GM21360 (cell line): ENCODE measurements at regions not wholly inside any gene's neighbourhood (a gene's known extent, or its start where the extent isn't known, plus 50 kb on each side); places are given as distances from the start of the nearest gene placed in this dataset.
"Not testable (repeated sequence)": the region's sequence is repeated elsewhere in the genome, so short reads cannot be mapped to it uniquely, and the experiment has no call there.

Experiments
- ATAC-seq: cut with Tn5 transposase; IDR thresholded peaks from one replicate; pipeline ENCODE4 v1.9.1; 2021; ENCODE audit warnings: mild to moderate bottlenecking, moderate library complexity; ENCODE audit not compliant: unreplicated experiment

DNA sequence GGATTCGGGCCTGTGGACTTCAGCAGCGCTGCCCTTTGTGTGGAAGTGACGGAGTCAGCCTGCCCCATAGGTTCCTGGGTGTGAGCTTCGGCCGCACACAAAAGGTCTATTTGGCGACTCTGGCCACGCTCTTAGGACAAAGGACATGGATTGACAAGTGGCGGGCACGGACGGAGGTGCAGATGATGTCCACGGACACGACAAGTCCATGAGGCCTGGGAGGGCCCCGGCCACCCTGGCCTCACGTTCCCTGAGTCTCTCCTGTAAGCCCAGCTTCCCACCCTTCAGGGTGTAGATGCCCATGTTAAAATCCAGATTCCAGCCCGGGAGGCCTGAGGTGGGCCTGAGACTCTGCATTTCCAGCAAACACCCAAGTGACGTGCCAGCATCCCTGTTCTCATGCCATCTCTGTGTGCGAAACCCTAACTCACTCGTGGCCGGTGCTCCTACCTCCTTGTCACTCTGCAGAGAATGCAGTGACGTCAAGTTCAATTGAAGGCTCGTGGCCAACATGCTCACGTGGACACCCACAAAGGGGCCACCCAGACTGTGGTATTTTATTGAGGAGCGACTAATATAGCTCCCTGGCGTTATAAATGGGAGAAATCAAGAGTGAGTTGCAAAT, 111.7 kb downstream of the RTP5 start:
- no peak for ATAC-seq

DNA sequence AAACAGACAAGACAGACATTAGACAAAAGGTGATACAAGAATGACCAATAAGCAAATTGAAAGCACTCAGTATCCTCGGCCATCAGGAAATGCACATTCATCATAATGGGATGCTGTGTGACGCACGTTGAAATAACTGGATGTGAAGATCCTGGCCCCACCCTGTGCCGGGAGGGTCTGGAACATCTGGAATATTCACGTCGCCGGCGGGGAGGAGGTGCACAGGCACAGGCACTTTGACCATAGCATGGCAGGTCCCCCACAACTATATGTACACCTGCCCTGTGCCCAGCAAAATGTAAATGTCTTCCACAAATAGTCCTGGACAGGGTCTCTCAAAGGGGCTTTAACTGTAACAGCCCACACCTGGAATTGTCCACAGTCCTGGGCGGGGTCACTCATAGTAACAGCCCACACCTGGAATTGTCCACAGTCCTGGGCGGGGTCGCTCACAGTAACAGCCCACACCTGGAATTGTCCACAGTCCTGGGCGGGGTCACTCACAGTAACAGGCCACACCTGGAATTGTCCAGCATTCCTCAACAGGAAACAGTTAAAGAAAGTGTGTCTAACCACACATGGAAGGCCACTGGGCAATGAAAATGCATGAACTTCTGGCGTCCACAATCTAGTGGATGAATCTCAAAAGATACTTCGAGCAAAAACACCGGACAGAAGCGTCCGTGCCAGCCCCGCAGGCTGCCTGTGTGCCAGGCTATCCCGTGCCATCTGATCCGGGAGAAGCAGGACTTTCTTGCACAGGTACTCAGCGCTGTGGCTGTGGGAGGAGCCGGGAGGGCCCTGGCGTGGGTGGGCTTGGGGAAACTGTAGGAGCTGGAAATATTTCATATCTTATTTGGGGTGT, 113.4 kb downstream of the RTP5 start:
- ATAC-seq: no peak

GRCh38 chr2:241983571-241984270, 114.2 kb downstream of the RTP5 start:
- ATAC-seq: no peak

- ATAC-seq: no peak
Measured at GRCh38 chr2:241984271-241984655, 114.7 kb downstream of the RTP5 start.

DNA sequence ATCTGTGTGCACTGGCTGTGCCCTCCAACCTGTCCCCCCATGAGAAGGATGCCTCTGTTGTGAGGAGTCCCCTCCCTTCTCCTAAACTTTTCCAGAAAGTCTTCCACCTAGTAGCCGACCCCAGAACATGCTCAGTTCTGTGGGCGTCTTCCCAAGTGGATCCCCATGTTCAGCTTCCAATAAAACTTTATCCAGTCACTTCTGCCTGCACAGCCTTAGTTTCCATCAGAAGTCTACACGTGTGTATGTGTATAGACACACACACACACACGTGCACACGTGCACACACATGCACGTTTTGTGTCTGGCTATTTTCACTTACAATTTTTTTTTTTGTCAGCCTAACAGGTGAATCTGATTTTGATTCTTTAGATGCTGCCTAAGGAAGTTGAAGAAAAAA, 115.1 kb downstream of the RTP5 start:
- no peak for ATAC-seq

DNA sequence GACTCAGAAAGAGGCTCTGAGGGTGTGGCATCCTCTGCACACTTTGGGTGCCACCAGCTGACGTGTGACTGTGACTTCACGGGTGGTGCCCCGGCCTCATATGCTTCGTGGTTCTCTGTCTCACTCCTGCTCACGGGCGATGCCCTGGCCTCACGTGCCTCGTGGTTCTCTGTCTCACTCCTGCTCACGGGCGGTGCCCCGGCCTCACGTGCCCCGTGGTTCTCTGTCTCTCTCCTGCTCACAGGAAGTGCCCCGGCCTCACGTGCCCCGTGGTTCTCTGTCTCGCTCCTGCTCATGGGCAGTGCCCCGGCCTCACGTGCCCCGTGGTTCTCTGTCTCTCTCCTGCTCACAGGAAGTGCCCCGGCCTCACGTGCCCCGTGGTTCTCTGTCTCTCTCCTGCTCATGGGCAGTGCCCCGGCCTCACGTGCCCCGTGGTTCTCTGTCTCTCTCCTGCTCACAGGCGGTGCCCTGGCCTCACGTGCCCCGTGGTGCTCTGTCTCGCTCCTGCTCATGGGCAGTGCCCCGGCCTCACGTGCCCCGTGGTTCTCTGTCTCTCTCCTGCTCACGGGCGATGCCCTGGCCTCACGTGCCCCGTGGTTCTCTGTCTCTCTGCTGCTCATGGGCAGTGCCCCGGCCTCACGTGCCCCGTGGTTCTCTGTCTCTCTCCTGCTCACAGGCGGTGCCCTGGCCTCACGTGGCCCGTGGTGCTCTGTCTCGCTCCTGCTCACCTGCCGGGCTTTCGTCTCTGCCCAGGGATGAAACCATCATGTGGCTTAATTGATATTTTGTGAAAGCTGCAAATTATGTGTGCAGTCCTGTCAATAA, 115.8 kb downstream of the RTP5 start:
- ATAC-seq: not testable (repeated sequence)

DNA sequence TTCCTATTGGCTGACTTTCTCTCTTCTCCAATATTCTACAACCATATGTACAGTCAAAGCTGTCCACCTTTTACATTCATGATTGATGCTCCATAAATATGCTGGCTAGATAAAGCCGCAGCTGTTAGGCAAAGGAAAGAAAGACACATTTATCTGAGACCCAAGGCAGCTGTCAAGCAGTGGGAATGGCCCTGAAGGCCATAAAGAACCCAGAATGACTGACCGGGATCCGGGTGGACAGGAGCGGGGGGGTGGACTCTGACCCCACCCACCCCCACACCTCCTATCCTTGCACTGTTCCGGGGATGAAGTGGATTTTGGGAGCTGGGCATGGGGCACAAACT, 116.4 kb downstream of the RTP5 start:
- no peak for ATAC-seq

DNA sequence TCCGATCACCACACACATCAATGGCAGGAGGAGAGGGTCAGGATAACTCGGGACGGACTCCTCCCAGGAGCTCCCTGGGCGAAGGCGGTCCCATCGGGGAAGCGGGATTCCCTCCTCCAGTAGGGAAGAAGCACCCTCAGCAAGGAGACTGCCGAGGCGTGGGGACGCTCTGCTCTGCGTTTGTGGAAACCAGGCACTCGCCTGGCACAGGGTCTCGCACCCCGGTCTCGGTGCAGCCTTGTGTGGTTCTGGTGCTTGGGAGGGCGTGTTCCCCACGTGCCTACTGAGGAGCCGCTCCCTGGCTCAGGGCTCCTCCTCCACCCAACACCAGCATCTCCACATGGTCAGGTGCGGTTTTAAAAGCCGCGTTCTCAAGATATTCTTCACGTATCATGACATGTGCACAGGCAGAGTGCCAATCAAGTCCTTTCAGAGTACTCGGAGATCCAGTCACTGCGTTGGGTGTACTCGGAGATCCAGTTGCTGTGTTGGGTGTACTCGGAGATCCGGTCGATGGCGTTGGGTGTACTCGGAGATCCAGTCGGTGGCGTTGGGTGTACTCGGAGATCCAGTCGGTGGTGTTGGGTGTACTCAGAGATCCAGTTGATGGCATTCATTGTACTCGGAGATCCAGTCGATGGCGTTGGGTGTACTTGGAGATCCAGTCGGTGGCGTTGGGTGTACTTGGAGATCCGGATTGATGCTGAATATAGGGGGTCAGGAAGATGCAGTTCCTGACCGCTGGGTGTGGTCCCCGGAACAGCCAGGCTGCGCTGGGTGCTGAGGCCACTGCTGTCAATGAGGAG, 117.5 kb downstream of the RTP5 start:
- ATAC-seq: no peak

- no peak for ATAC-seq
Measured at GRCh38 chr2:241987726-241988125, 118.2 kb downstream of the RTP5 start.

DNA sequence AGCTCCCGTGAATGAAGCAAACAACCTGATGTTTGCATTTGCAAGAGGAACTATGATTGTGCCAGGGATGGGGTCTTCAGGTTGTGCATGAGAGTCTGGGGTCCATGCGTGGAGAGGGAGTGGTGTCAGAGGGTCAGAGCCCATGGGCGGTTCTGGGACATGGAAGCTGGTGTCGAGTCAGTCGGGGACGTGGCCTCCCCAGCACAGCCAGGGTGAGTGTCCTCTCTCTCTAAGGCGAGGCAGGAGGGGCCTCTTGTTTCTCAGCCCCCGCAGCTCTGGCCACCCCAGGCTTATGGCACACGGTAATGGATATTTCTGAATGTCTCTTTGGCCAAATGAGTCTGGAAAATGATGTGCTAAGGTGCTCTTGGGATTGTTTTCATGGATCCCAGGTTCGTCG, 118.6 kb downstream of the RTP5 start:
- no peak for ATAC-seq

- ATAC-seq: no peak
Measured at GRCh38 chr2:241989074-241989473, 119.5 kb downstream of the RTP5 start.

DNA sequence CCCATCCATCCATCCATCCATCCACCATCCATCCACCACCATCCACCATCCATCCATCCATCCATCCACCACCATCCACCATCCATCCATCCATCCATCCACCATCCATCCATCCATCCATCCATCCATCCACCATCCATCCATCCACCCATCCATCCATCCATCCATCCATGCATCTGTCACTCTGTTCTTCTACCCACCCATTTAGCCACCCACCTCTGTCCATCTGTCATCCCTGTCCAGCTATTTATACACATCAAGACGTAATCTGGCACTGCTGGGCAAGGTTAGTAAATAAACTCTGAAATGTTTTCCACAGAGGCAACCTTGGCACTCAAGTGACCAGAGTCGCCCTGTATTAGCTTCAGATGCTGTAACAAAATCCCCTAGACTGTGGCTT, 120.9 kb downstream of the RTP5 start:
- no peak for ATAC-seq

GRCh38 chr2:241991299-241991698, 121.8 kb downstream of the RTP5 start:
- ATAC-seq: no peak

- no peak for ATAC-seq
Measured at GRCh38 chr2:241992753-241993152, 123.2 kb downstream of the RTP5 start.

- no peak for ATAC-seq
Measured at GRCh38 chr2:241993386-241994005, 124.0 kb downstream of the RTP5 start.

DNA sequence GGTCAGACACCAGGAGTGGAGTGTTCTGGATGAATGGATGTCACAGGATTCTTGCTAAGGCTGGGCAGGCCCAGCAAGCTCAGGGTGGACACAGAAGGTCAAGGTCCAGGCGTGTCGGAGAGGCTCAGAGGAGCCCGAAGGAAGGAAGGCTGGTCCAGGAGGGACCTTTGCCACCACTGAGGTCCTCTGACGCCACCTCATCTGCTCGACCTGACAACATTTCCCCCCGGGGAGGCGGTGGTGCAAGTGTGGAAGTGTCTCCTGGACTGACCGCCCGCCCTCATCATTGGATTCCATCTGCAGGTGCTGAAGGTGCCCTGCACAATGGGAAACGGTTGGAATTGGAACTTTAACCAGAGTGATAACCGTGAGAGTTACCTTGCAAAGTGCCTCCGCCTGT, 124.6 kb downstream of the RTP5 start:
- no peak for ATAC-seq

GRCh38 chr2:241994556-241995213, 125.2 kb downstream of the RTP5 start:
- ATAC-seq: no peak

DNA sequence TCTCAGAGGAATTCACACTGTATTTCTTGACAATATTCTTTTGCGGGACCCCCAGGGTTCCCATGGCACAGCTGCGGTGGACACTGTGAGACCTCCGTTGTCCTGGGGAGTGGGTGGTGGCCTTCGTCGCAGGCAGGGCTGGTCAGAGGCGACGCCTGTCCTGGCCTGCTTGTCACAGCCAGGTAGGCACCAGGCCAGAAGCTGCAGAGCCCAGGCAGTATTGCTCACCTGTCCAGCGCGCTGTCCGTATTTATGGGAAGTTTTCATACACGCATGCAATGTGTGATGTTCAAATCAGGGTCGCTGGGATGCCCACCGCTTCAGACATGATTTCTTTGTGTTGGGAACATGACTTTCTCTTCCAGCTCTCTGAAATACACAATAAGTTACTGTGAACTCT, 126.6 kb downstream of the RTP5 start:
- ATAC-seq: no peak

- ATAC-seq: no peak
Measured at GRCh38 chr2:241997017-241997416, 127.5 kb downstream of the RTP5 start.
